Keratinocyte (primary cell): ENCODE measurements at regions not wholly inside any gene's neighbourhood (a gene's known extent, or its start where the extent isn't known, plus 50 kb on each side); places are given as distances from the start of the nearest gene placed in this dataset.

Experiments used
- DNase-seq: peaks from one replicate; pipeline ENCODE4 v3.0.0-alpha.2; 2011; ENCODE audit warnings: low read depth, missing footprints, low spot score
- FAIRE-seq: peaks from 2 replicates; lab custom pipeline; 2011; peaks lifted over from hg19 to GRCh38; lab: Jason Lieb, UNC
- H2AFZ ChIP-seq: 2 replicates; pipeline ENCODE4 v1.6.0; 2012; ENCODE audit warnings: low read length, control low read depth, inconsistent platforms; ENCODE audit not compliant: control insufficient read depth
- H3K27ac ChIP-seq: 2 replicates; pipeline ENCODE4 v1.5.1; 2011; ENCODE audit warnings: low read length; ENCODE audit not compliant: control insufficient read depth, insufficient read depth
- H3K27me3 ChIP-seq: 3 replicates; pipeline ENCODE4 v1.6.0; 2011; ENCODE audit warnings: low read length; ENCODE audit not compliant: control insufficient read depth, insufficient read depth; ENCODE audit errors: extremely low read depth
- H3K36me3 ChIP-seq, 2 experiments: 2 replicates in 1 of 2; 3 replicates in 1 of 2; pipeline ENCODE4 v1.5.1; 2011; ENCODE audit warnings: low read length in 2 of 2, mild to moderate bottlenecking in 1 of 2; ENCODE audit not compliant: control insufficient read depth in 2 of 2, insufficient read depth in 2 of 2; ENCODE audit errors: extremely low read depth in 1 of 2
- H3K4me1 ChIP-seq: 3 replicates; pipeline ENCODE4 v1.5.1; 2011; ENCODE audit warnings: low read length; ENCODE audit not compliant: control insufficient read depth, insufficient read depth; ENCODE audit errors: extremely low read depth
- H3K4me2 ChIP-seq: 3 replicates; pipeline ENCODE4 v1.6.0; 2011; ENCODE audit warnings: low read depth, low read length; ENCODE audit not compliant: control insufficient read depth, insufficient read depth; ENCODE audit errors: extremely low read depth
- H3K4me3 ChIP-seq, 3 experiments: fragments of 200-600 bp in 1 of 3; sonication (generic) in 1 of 3; 2 replicates in 2 of 3; 3 replicates in 1 of 3; pipeline ENCODE4 v1.5.1; 2011 to 2016; ENCODE audit warnings: low read length in 3 of 3, mild to moderate bottlenecking in 3 of 3, control low read depth in 2 of 3, inconsistent platforms in 1 of 3, low read depth in 1 of 3, mixed read lengths in 1 of 3, mixed run types in 1 of 3, moderate library complexity in 1 of 3; ENCODE audit not compliant: control insufficient read depth in 2 of 3, insufficient read depth in 2 of 3; ENCODE audit errors: extremely low read depth in 1 of 3
- H3K79me2 ChIP-seq: 2 replicates; pipeline ENCODE4 v1.6.0; 2012; ENCODE audit warnings: low read length; ENCODE audit not compliant: control insufficient read depth, insufficient read depth
- H3K9ac ChIP-seq: 3 replicates; pipeline ENCODE4 v1.6.0; 2011; ENCODE audit warnings: low read length; ENCODE audit not compliant: control insufficient read depth, insufficient read depth; ENCODE audit errors: extremely low read depth
- H3K9me1 ChIP-seq: 3 replicates; pipeline ENCODE4 v1.6.0; 2011; ENCODE audit warnings: low read length; ENCODE audit not compliant: control insufficient read depth, insufficient read depth; ENCODE audit errors: extremely low read depth
- H3K9me3 ChIP-seq: 2 replicates; pipeline ENCODE4 v1.5.1; 2012; ENCODE audit warnings: low read depth, low read length; ENCODE audit not compliant: control insufficient read depth
- H4K20me1 ChIP-seq: 3 replicates; pipeline ENCODE4 v1.6.0; 2011; ENCODE audit warnings: low read length; ENCODE audit not compliant: control insufficient read depth, insufficient read depth; ENCODE audit errors: extremely low read depth
- CTCF ChIP-seq, 3 experiments: IDR thresholded peaks in 1 of 3; conservative IDR thresholded peaks in 1 of 3; optimal IDR thresholded peaks in 1 of 3; 2 replicates in 2 of 3; 3 replicates in 1 of 3; pipeline versions ENCODE3 to v1.5.1; 2011; ENCODE audit warnings: low read length in 3 of 3, mild to moderate bottlenecking in 3 of 3, moderate library complexity in 2 of 3, control low read depth in 1 of 3, inconsistent platforms in 1 of 3; ENCODE audit not compliant: insufficient read depth in 2 of 3; ENCODE audit errors: extremely low read depth in 1 of 3
- EZH2 ChIP-seq: IDR thresholded peaks from one replicate; pipeline ENCODE4 v1.6.1; 2012; ENCODE audit warnings: inconsistent platforms, mild to moderate bottlenecking, low read length, moderate library complexity
- dilution Hi-C: fragments of 300-500 bp; cut with MboI; formaldehyde crosslinking; loops from one replicate; pipeline ENCODE4 v1.7.0; 2020; ENCODE audit warnings: low sequenced_read_pairs; ENCODE audit not compliant: extremely low pct_ligation_motif_present

GRCh38 chr12:111201036-111201435 is 167.9 kb downstream of the PHETA1 start:
- dilution Hi-C loops, result no loop called here
- Histone ChIP-seq H3K79me2 (no peaks in the 10 kb centered on the region), H3K27me3 (peaks cover 42% of the 10 kb centered on the region), H3K9me3 (no peaks in the 10 kb centered on the region), H3K4me1 (no peaks in the 10 kb centered on the region), H3K27ac (no peak overlapping the region), H3K9ac (no peak overlapping the region), H3K36me3 (no peaks in the 10 kb centered on the region), H3K4me2 (no peak overlapping the region), H4K20me1 (no peaks in the 10 kb centered on the region), H2AFZ (no peak overlapping the region), H3K4me3 (no peak overlapping the region), H3K9me1 (no peaks in the 10 kb centered on the region)
- DNase-seq (no peak), FAIRE-seq (no peak)
- TF ChIP-seq EZH2, result no peak
- TF ChIP-seq CTCF (optimal IDR thresholded peaks at IDR 0.05 in 1 of 3, IDR thresholded peaks at IDR 0.05 in 1 of 3, conservative IDR thresholded peaks at IDR 0.05 in 1 of 3; ENCODE audit: extremely low read depth in 1 of 3, insufficient read depth in 2 of 3, low read length in 3 of 3), result no peak

- Histone ChIP-seq H3K4me1 (no peaks in the 10 kb centered on the region), H3K27ac (no peak overlapping the region), H3K9me3 (no peaks in the 10 kb centered on the region), H3K9me1 (no peaks in the 10 kb centered on the region), H3K27me3 (peaks cover 33% of the 10 kb centered on the region), H4K20me1 (no peaks in the 10 kb centered on the region), H2AFZ (no peak overlapping the region), H3K79me2 (no peaks in the 10 kb centered on the region), H3K4me3 (no peak overlapping the region), H3K36me3 (no peaks in the 10 kb centered on the region), H3K4me2 (no peak overlapping the region), H3K9ac (no peak overlapping the region)
- FAIRE-seq (no peak), DNase-seq (no peak)
- dilution Hi-C loops, result no loop called here
- TF ChIP-seq CTCF (optimal IDR thresholded peaks at IDR 0.05 in 1 of 3, IDR thresholded peaks at IDR 0.05 in 1 of 3, conservative IDR thresholded peaks at IDR 0.05 in 1 of 3; ENCODE audit: extremely low read depth in 1 of 3, insufficient read depth in 2 of 3, low read length in 3 of 3), result no peak
- TF ChIP-seq EZH2, result no peak
Measured at GRCh38 chr12:111197376-111197944, 171.4 kb downstream of the PHETA1 start.
